Mammary epithelial cell (primary cell): ENCODE measurements at regions not wholly inside any gene's neighbourhood (a gene's known extent, or its start where the extent isn't known, plus 50 kb on each side); places are given as distances from the start of the nearest gene placed in this dataset.

Experiments
- CTCF ChIP-seq, 2 donors: IDR thresholded peaks in 1 of 2; conservative IDR thresholded peaks in 1 of 2; 2 replicates each; pipeline ENCODE4 v1.5.1; 2011 to 2012; ENCODE audit warnings: inconsistent platforms in 2 of 2, low read length in 2 of 2, mild to moderate bottlenecking in 2 of 2, control low read depth in 1 of 2, low read depth in 1 of 2; ENCODE audit not compliant: insufficient read depth in 1 of 2; ENCODE audit errors: extremely low read depth in 1 of 2
- EZH2 ChIP-seq: IDR thresholded peaks from 2 replicates; pipeline ENCODE4 v1.6.1; 2012; ENCODE audit warnings: low read length, inconsistent platforms, borderline replicate concordance

DNA sequence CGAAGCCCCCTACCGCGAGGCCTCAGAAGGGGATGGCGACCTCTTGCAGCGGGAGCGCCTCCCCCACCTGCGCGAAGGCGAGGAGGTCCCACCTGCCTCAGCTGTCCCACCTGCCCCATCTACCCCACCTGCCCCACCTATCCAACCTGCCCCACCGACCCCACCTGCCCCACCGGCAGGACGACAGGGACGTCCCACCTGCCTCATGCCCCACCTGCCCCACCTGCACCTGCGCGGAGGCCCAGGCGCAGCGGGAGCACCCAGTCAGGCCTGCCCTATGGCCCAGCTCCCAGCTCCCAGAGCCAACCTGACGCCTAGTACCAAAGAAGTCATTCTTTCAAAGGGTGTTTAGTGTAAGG lies 489.1 kb upstream of the SMIM21 start:
- no peak for TF ChIP-seq CTCF (conservative IDR thresholded peaks at IDR 0.05 in 1 of 2, IDR thresholded peaks at IDR 0.05 in 1 of 2; ENCODE audit: extremely low read depth in 1 of 2, insufficient read depth in 1 of 2, low read depth in 1 of 2, low read length in 2 of 2)
- TF ChIP-seq EZH2: no peak
